ENCODE measurements at regions not wholly inside any gene's neighbourhood (a gene's known extent, or its start where the extent isn't known, plus 50 kb on each side); places are given as distances from the start of the nearest gene placed in this dataset.
"Not testable (repeated sequence)": the region's sequence is repeated elsewhere in the genome, so short reads cannot be mapped to it uniquely, and the experiment has no call there.

- DNase-seq = peak; percentile 69
Observed at GRCh38 chr7:142626420-142627035, 122.7 kb upstream of the PRSS1 start.

GRCh38 chr7:142625216-142625615, 124.1 kb upstream of the PRSS1 start:
- H3K4me3 ChIP-seq; H3K36me3 ChIP-seq; H3K4me1 ChIP-seq; H3K9me3 ChIP-seq; H3K27ac ChIP-seq; H3K27me3 ChIP-seq; H3K9ac ChIP-seq (ENCODE audit: low read depth in 2 of 2, low read length in 2 of 2); intact Hi-C loops (cut with DNase I); DNase-seq: not testable (repeated sequence)

More at GRCh38 chr7:142626420-142627035, 122.7 kb upstream of the PRSS1 start:
- intact Hi-C loops (cut with DNase I) = no loop called here
- no peak overlapping the region for H3K9ac ChIP-seq (ENCODE audit: low read depth in 2 of 2, low read length in 2 of 2)
- no peaks in the 10 kb centered on the region for H3K4me1 ChIP-seq
- no peaks in the 10 kb centered on the region for H3K9me3 ChIP-seq
- H3K27ac ChIP-seq = no peak overlapping the region
- H3K4me3 ChIP-seq = no peak overlapping the region
- H3K36me3 ChIP-seq = no peaks in the 10 kb centered on the region
- no peaks in the 10 kb centered on the region for H3K27me3 ChIP-seq
- TF ChIP-seq CTCF (IDR thresholded peaks at IDR 0.05) = peak; percentile 41

GRCh38 chr7:142620402-142620801, 128.9 kb upstream of the PRSS1 start:
- Histone ChIP-seq H3K9me3 (no peaks in the 10 kb centered on the region), H3K27ac (no peak overlapping the region), H3K27me3 (no peaks in the 10 kb centered on the region), H3K36me3 (no peaks in the 10 kb centered on the region), H3K9ac (ENCODE audit: low read depth in 2 of 2, low read length in 2 of 2) (no peak overlapping the region), H3K4me3 (no peak overlapping the region), H3K4me1 (no peaks in the 10 kb centered on the region)
- no peak for TF ChIP-seq CTCF (IDR thresholded peaks at IDR 0.05)
- intact Hi-C loops (cut with DNase I) = no loop called here
- DNase-seq = no peak

- H3K36me3 ChIP-seq = no peaks in the 10 kb centered on the region
- H3K4me1 ChIP-seq = no peaks in the 10 kb centered on the region
- no peak overlapping the region for H3K4me3 ChIP-seq
- TF ChIP-seq CTCF (IDR thresholded peaks at IDR 0.05) = no peak
- intact Hi-C loops (cut with DNase I) = no loop called here
- no peaks in the 10 kb centered on the region for H3K9me3 ChIP-seq
- H3K27ac ChIP-seq = no peak overlapping the region
- H3K27me3 ChIP-seq = no peaks in the 10 kb centered on the region
- H3K9ac ChIP-seq (ENCODE audit: low read depth in 2 of 2, low read length in 2 of 2) = no peak overlapping the region
- no peak for DNase-seq
Observed at GRCh38 chr7:142618655-142619351, 130.5 kb upstream of the PRSS1 start.

GRCh38 chr7:142616842-142617241, 132.4 kb upstream of the PRSS1 start:
- no peaks in the 10 kb centered on the region for H3K9me3 ChIP-seq
- DNase-seq = no peak
- intact Hi-C loops (cut with DNase I) = no loop called here

More at GRCh38 chr7:142616842-142617241, 132.4 kb upstream of the PRSS1 start:
- no peak overlapping the region for H3K4me3 ChIP-seq
- TF ChIP-seq CTCF (IDR thresholded peaks at IDR 0.05) = no peak
- no peak overlapping the region for H3K27ac ChIP-seq
- no peaks in the 10 kb centered on the region for H3K4me1 ChIP-seq
- no peaks in the 10 kb centered on the region for H3K36me3 ChIP-seq
- H3K9ac ChIP-seq (ENCODE audit: low read depth in 2 of 2, low read length in 2 of 2) = no peak overlapping the region
- no peaks in the 10 kb centered on the region for H3K27me3 ChIP-seq
